Parathyroid adenoma (tissue), 2 donors: ENCODE measurements at regions not wholly inside any gene's neighbourhood (a gene's known extent, or its start where the extent isn't known, plus 50 kb on each side); places are given as distances from the start of the nearest gene placed in this dataset.

Source experiments
- H2AFZ ChIP-seq: fragments of 300-600 bp; sonication (generic); one replicate; pipeline ENCODE4 v1.7.0; 2017; ENCODE audit warnings: antibody characterized with exemption, mild to moderate bottlenecking
- H3K27ac ChIP-seq: fragments of 300-600 bp; sonication (generic); one replicate; pipeline ENCODE4 v1.7.0; 2017
- H3K27me3 ChIP-seq: fragments of 300-600 bp; sonication (generic); one replicate; pipeline ENCODE4 v1.7.0; 2017; ENCODE audit warnings: low read length; ENCODE audit not compliant: control insufficient read depth, insufficient read depth
- H3K36me3 ChIP-seq: fragments of 300-600 bp; sonication (generic); one replicate; pipeline ENCODE4 v1.7.0; 2017; ENCODE audit warnings: low read length; ENCODE audit not compliant: control insufficient read depth, insufficient read depth
- H3K4me1 ChIP-seq: fragments of 300-600 bp; sonication (generic); one replicate; pipeline ENCODE4 v1.7.0; 2017; ENCODE audit warnings: control low read depth
- H3K4me2 ChIP-seq: fragments of 300-600 bp; sonication (generic); one replicate; pipeline ENCODE4 v1.7.0; 2017; ENCODE audit warnings: low read length
- H3K4me3 ChIP-seq: fragments of 300-600 bp; sonication (generic); one replicate; pipeline ENCODE4 v1.7.0; 2017; ENCODE audit warnings: low read depth, low read length
- H3K79me2 ChIP-seq: fragments of 300-600 bp; sonication (generic); one replicate; pipeline ENCODE4 v1.7.0; 2017; ENCODE audit warnings: control low read depth
- H3K9ac ChIP-seq: fragments of 300-600 bp; sonication (generic); one replicate; pipeline ENCODE4 v1.7.0; 2017; ENCODE audit warnings: mild to moderate bottlenecking
- H3K9me3 ChIP-seq: fragments of 300-600 bp; sonication (generic); one replicate; pipeline ENCODE4 v1.7.0; 2017; ENCODE audit warnings: low read length; ENCODE audit not compliant: control insufficient read depth
- CTCF ChIP-seq: fragments of 300-600 bp; sonication (generic); IDR thresholded peaks from one replicate; pipeline ENCODE4 v1.7.0; 2017; ENCODE audit warnings: antibody characterized with exemption, mild to moderate bottlenecking
- donor health status: primary hyperparathyroidism.

GRCh38 chr3:24981309-24981708 lies 446.8 kb upstream of the RARB start:
- Histone ChIP-seq H3K79me2 (no peaks in the 10 kb centered on the region), H3K4me2 (no peak overlapping the region), H3K36me3 (no peaks in the 10 kb centered on the region), H3K27me3 (no peaks in the 10 kb centered on the region), H2AFZ (no peak overlapping the region), H3K9me3 (no peaks in the 10 kb centered on the region), H3K4me1 (no peaks in the 10 kb centered on the region), H3K9ac (no peak overlapping the region), H3K4me3 (no peak overlapping the region), H3K27ac (no peak overlapping the region)
- TF ChIP-seq CTCF, result no peak

GRCh38 chr3:24981924-24982323 lies 446.1 kb upstream of the RARB start:
- TF ChIP-seq CTCF, result no peak
- no peak overlapping the region for H3K27ac ChIP-seq
- H3K4me3 ChIP-seq, result no peak overlapping the region
- no peak overlapping the region for H2AFZ ChIP-seq
- no peaks in the 10 kb centered on the region for H3K9me3 ChIP-seq
- H3K9ac ChIP-seq, result no peak overlapping the region
- no peak overlapping the region for H3K4me2 ChIP-seq
- H3K4me1 ChIP-seq, result no peaks in the 10 kb centered on the region
- H3K27me3 ChIP-seq, result no peaks in the 10 kb centered on the region
- H3K36me3 ChIP-seq, result no peaks in the 10 kb centered on the region
- H3K79me2 ChIP-seq, result no peaks in the 10 kb centered on the region

GRCh38 chr3:24985668-24986067 lies 442.4 kb upstream of the RARB start:
- Histone ChIP-seq H3K4me1 (no peaks in the 10 kb centered on the region), H3K27me3 (no peaks in the 10 kb centered on the region), H3K36me3 (no peaks in the 10 kb centered on the region), H3K79me2 (no peaks in the 10 kb centered on the region), H3K4me3 (no peak overlapping the region), H3K4me2 (no peak overlapping the region), H3K9me3 (no peaks in the 10 kb centered on the region), H3K27ac (no peak overlapping the region), H3K9ac (no peak overlapping the region), H2AFZ (no peak overlapping the region)
- TF ChIP-seq CTCF, result no peak

- no peaks in the 10 kb centered on the region for H3K27me3 ChIP-seq
- H3K9ac ChIP-seq, result no peak overlapping the region
- H3K79me2 ChIP-seq, result no peaks in the 10 kb centered on the region
- H2AFZ ChIP-seq, result no peak overlapping the region
- H3K4me3 ChIP-seq, result no peak overlapping the region
- H3K4me2 ChIP-seq, result no peak overlapping the region
- H3K9me3 ChIP-seq, result no peaks in the 10 kb centered on the region
- TF ChIP-seq CTCF, result no peak
- H3K4me1 ChIP-seq, result no peaks in the 10 kb centered on the region
- no peaks in the 10 kb centered on the region for H3K36me3 ChIP-seq
- no peak overlapping the region for H3K27ac ChIP-seq
Observed at GRCh38 chr3:24986612-24987011, 441.5 kb upstream of the RARB start.

- Histone ChIP-seq H3K79me2 (no peaks in the 10 kb centered on the region), H3K4me3 (no peak overlapping the region), H3K27me3 (no peaks in the 10 kb centered on the region), H3K4me1 (no peaks in the 10 kb centered on the region), H3K36me3 (no peaks in the 10 kb centered on the region), H3K9ac (no peak overlapping the region), H3K27ac (no peak overlapping the region), H3K4me2 (no peak overlapping the region), H2AFZ (no peak overlapping the region), H3K9me3 (no peaks in the 10 kb centered on the region)
- no peak for TF ChIP-seq CTCF
Observed at GRCh38 chr3:24999357-24999756, 428.7 kb upstream of the RARB start.
